ENCODE measurements at regions not wholly inside any gene's neighbourhood (a gene's known extent, or its start where the extent isn't known, plus 50 kb on each side); places are given as distances from the start of the nearest gene placed in this dataset.

DNA sequence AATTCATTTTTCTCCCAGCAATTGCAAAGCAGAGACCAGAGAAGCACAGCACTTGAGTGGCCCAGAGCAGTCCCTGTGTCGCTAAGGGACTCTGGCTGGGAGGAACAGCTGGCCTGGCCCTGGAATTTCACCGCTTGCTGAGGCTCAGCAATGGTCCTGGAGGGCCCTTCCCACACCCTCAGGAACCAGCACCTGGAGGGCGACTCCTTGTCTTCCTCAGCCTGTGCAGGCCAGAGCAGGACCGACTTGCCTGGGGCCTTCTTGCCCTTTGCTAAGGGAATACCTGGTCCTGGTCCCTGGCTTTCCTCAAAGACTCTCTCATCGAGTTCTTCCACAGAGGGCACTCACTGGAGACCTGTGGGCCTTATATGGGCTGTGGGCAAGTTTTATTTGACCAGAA is 294.6 kb downstream of the RPLP1 start:
- Histone ChIP-seq H3K9me3 (ENCODE audit: control insufficient read depth, insufficient read depth, low read length) (no peaks in the 10 kb centered on the region), H3K4me3 (ENCODE audit: low read length) (no peak overlapping the region), H3K4me1 (ENCODE audit: control insufficient read depth, insufficient read depth, low read length) (peaks cover 32% of the 10 kb centered on the region), H3K27me3 (ENCODE audit: control insufficient read depth, insufficient read depth, low read length) (peaks cover 7% of the 10 kb centered on the region), H3K36me3 (ENCODE audit: control insufficient read depth, insufficient read depth, low read length) (no peaks in the 10 kb centered on the region), H3K27ac (ENCODE audit: low read length) (no peak overlapping the region)
- ATAC-seq (no peak), DNase-seq (no peak)
- intact Hi-C loops (cut with micrococcal nuclease): no loop called here
- H3K27ac Mint-ChIP-seq: no peak overlapping the region
- H3K36me3 Mint-ChIP-seq: peaks cover 6% of the 10 kb centered on the region
- no peaks in the 10 kb centered on the region for H3K9me3 Mint-ChIP-seq
- no peak for TF ChIP-seq CTCF (IDR thresholded peaks at IDR 0.05)
- H3K4me1 Mint-ChIP-seq: peaks cover 29 to 30% of the 10 kb centered on the region in 2 donors
- H3K27me3 Mint-ChIP-seq (ENCODE audit: low read depth in 2 of 2): peaks cover 60 to 74% of the 10 kb centered on the region in 2 donors
- no peak overlapping the region for H3K4me3 Mint-ChIP-seq
- 97% methylated on average over 5 of the region's 5 CpGs for WGBS (ENCODE audit: insufficient coverage)

DNA sequence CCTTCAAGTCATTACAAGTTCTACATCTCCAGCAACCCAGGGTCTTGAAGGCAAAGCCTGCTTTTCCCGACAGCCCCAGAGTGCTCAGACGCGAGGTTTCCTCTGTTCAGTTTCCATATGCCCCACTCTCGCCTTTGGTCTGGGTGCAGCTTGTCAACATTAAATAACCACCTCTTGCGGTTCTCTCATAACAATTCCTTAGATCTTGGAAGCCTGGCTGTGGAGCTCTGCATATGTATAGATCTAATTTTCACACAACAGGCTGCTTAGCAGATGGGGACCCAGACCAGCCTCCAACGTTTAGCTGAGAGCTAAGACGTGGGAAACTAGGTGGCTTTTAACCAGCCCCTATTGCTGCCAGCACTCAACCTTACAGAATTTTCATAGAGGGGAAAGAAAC is 295.5 kb downstream of the RPLP1 start:
- no peak overlapping the region for H3K4me3 Mint-ChIP-seq

DNA sequence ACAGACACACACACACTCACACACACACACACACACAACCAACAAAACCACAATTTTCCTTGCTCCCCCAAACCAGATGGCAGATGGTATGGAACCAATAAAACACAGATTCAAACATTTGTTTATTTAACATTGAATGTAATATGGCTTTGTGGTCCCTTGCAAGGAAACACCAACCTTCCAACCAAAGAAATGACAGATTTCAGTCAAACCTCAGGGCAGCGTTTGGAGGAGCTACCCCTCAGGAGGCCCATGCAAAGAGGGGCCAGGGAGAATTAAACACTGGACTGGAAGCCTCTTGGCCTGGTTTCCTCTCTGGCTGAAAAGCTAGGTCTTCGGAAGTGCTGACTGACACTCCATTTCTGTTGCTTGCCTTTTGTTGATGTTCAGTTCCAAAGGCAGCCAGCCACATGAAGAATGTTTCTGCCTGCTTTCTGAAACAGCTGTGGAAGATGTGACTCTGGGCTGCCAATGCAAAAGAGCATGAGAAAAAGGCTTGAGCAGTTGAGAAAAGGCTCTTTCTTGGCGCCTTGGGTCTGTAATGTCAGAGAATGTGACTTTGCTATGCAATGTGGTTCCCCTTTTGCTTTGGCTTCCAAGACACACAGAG is 296.1 kb downstream of the RPLP1 start:
- H3K4me3 ChIP-seq (ENCODE audit: low read length): no peak overlapping the region
- ATAC-seq: no peak
- intact Hi-C loops (cut with micrococcal nuclease): no loop called here
- Mint-ChIP-seq H3K9me3 (peaks cover 0 to 9% of the 10 kb centered on the region in 2 donors), H3K4me1 (peaks cover 18 to 27% of the 10 kb centered on the region in 2 donors), H3K27me3 (ENCODE audit: low read depth in 2 of 2) (peaks cover 67 to 83% of the 10 kb centered on the region in 2 donors), H3K27ac (no peak overlapping the region), H3K36me3 (peaks cover 17% of the 10 kb centered on the region), H3K4me3 (no peak overlapping the region)
- WGBS (ENCODE audit: insufficient coverage): 83% methylated on average over 3 of the region's 3 CpGs
- DNase-seq: no peak
- peaks cover 3% of the 10 kb centered on the region for H3K9me3 ChIP-seq (ENCODE audit: control insufficient read depth, insufficient read depth, low read length)
- TF ChIP-seq CTCF (IDR thresholded peaks at IDR 0.05): no peak
- H3K27ac ChIP-seq (ENCODE audit: low read length): no peak overlapping the region
- H3K36me3 ChIP-seq (ENCODE audit: control insufficient read depth, insufficient read depth, low read length): no peaks in the 10 kb centered on the region
- H3K4me1 ChIP-seq (ENCODE audit: control insufficient read depth, insufficient read depth, low read length): peaks cover 19% of the 10 kb centered on the region
- H3K27me3 ChIP-seq (ENCODE audit: control insufficient read depth, insufficient read depth, low read length): peaks cover 16% of the 10 kb centered on the region

More for the DNA sequence above, 295.5 kb downstream of the RPLP1 start:
- DNase-seq: no peak
- no peaks in the 10 kb centered on the region for H3K36me3 ChIP-seq (ENCODE audit: control insufficient read depth, insufficient read depth, low read length)
- ATAC-seq: no peak
- H3K4me1 ChIP-seq (ENCODE audit: control insufficient read depth, insufficient read depth, low read length): peaks cover 22% of the 10 kb centered on the region
- H3K4me3 ChIP-seq (ENCODE audit: low read length): no peak overlapping the region
- Mint-ChIP-seq H3K27ac (no peak overlapping the region), H3K36me3 (peaks cover 12% of the 10 kb centered on the region), H3K9me3 (peaks cover 0 to 4% of the 10 kb centered on the region in 2 donors), H3K4me1 (peaks cover 20 to 33% of the 10 kb centered on the region in 2 donors), H3K27me3 (ENCODE audit: low read depth in 2 of 2) (peaks cover 65 to 78% of the 10 kb centered on the region in 2 donors)
- H3K27me3 ChIP-seq (ENCODE audit: control insufficient read depth, insufficient read depth, low read length): peaks cover 10% of the 10 kb centered on the region
- intact Hi-C loops (cut with micrococcal nuclease): no loop called here
- no peak for TF ChIP-seq CTCF (IDR thresholded peaks at IDR 0.05)
- no peak overlapping the region for H3K27ac ChIP-seq (ENCODE audit: low read length)
- WGBS (ENCODE audit: insufficient coverage): 85% methylated on average over 7 of the region's 7 CpGs
- no peaks in the 10 kb centered on the region for H3K9me3 ChIP-seq (ENCODE audit: control insufficient read depth, insufficient read depth, low read length)

GRCh38 chr15:69749274-69749673 is 296.7 kb downstream of the RPLP1 start:
- ATAC-seq: no peak
- H3K4me1 ChIP-seq (ENCODE audit: control insufficient read depth, insufficient read depth, low read length): peaks cover 19% of the 10 kb centered on the region
- peaks cover 0 to 9% of the 10 kb centered on the region in 2 donors for H3K9me3 Mint-ChIP-seq
- H3K9me3 ChIP-seq (ENCODE audit: control insufficient read depth, insufficient read depth, low read length): peaks cover 3% of the 10 kb centered on the region
- peaks cover 65 to 88% of the 10 kb centered on the region in 2 donors for H3K27me3 Mint-ChIP-seq (ENCODE audit: low read depth in 2 of 2)
- H3K27ac Mint-ChIP-seq: no peak overlapping the region
- peaks cover 17% of the 10 kb centered on the region for H3K36me3 Mint-ChIP-seq
- H3K27me3 ChIP-seq (ENCODE audit: control insufficient read depth, insufficient read depth, low read length): peaks cover 16% of the 10 kb centered on the region
- peaks cover 16 to 24% of the 10 kb centered on the region in 2 donors for H3K4me1 Mint-ChIP-seq
- 98% methylated on average over 4 of the region's 4 CpGs for WGBS (ENCODE audit: insufficient coverage)
- no peak for DNase-seq
- no peak overlapping the region for H3K4me3 Mint-ChIP-seq
- H3K4me3 ChIP-seq (ENCODE audit: low read length): no peak overlapping the region
- intact Hi-C loops (cut with micrococcal nuclease): no loop called here
- H3K27ac ChIP-seq (ENCODE audit: low read length): no peak overlapping the region
- no peak for TF ChIP-seq CTCF (IDR thresholded peaks at IDR 0.05)
- H3K36me3 ChIP-seq (ENCODE audit: control insufficient read depth, insufficient read depth, low read length): no peaks in the 10 kb centered on the region
